ENCODE measurements at regions not wholly inside any gene's neighbourhood (a gene's known extent, or its start where the extent isn't known, plus 50 kb on each side); places are given as distances from the start of the nearest gene placed in this dataset.

GRCh38 chr1:38283696-38284470 lies 237.3 kb upstream of the POU3F1 start:
- TF ChIP-seq CTCF (IDR thresholded peaks at IDR 0.05; ENCODE audit: insufficient read depth, low read length) = no peak
- TF ChIP-seq, protein P1, sequence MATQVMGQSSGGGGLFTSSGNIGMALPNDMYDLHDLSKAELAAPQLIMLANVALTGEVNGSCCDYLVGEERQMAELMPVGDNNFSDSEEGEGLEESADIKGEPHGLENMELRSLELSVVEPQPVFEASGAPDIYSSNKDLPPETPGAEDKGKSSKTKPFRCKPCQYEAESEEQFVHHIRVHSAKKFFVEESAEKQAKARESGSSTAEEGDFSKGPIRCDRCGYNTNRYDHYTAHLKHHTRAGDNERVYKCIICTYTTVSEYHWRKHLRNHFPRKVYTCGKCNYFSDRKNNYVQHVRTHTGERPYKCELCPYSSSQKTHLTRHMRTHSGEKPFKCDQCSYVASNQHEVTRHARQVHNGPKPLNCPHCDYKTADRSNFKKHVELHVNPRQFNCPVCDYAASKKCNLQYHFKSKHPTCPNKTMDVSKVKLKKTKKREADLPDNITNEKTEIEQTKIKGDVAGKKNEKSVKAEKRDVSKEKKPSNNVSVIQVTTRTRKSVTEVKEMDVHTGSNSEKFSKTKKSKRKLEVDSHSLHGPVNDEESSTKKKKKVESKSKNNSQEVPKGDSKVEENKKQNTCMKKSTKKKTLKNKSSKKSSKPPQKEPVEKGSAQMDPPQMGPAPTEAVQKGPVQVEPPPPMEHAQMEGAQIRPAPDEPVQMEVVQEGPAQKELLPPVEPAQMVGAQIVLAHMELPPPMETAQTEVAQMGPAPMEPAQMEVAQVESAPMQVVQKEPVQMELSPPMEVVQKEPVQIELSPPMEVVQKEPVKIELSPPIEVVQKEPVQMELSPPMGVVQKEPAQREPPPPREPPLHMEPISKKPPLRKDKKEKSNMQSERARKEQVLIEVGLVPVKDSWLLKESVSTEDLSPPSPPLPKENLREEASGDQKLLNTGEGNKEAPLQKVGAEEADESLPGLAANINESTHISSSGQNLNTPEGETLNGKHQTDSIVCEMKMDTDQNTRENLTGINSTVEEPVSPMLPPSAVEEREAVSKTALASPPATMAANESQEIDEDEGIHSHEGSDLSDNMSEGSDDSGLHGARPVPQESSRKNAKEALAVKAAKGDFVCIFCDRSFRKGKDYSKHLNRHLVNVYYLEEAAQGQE (IDR thresholded peaks at IDR 0.05; ENCODE audit: insufficient replicate concordance, low read depth) = no peak
- TF ChIP-seq POLR2AphosphoS5 (IDR thresholded peaks at IDR 0.05; ENCODE audit: low read depth) = no peak
- TF ChIP-seq GABPA (IDR thresholded peaks at IDR 0.05; ENCODE audit: low read depth) = no peak
- TF ChIP-seq SPI1 (IDR thresholded peaks at IDR 0.05; ENCODE audit: borderline replicate concordance, low read depth) = no peak

All from HL-60 (cell line).